Mucosa of rectum (tissue), 2 donors: ENCODE measurements at regions not wholly inside any gene's neighbourhood (a gene's known extent, or its start where the extent isn't known, plus 50 kb on each side); places are given as distances from the start of the nearest gene placed in this dataset.
"Not testable (repeated sequence)": the region's sequence is repeated elsewhere in the genome, so short reads cannot be mapped to it uniquely, and the experiment has no call there.

ENCODE experiments used
- H3K27ac ChIP-seq, 2 donors: one replicate each; pipeline ENCODE4 v1.7.0; 2013; ENCODE audit warnings: inconsistent platforms in 2 of 2, low read depth in 2 of 2, low read length in 2 of 2
- H3K27me3 ChIP-seq, 2 donors: one replicate each; pipeline ENCODE4 v1.7.0; 2013; ENCODE audit warnings: low read length in 2 of 2; ENCODE audit not compliant: control insufficient read depth in 2 of 2, insufficient read depth in 2 of 2
- H3K36me3 ChIP-seq, 2 donors: one replicate each; pipeline ENCODE4 v1.7.0; 2013; ENCODE audit warnings: low read length in 2 of 2; ENCODE audit not compliant: control insufficient read depth in 2 of 2, insufficient read depth in 2 of 2
- H3K4me1 ChIP-seq, 2 donors: one replicate each; pipeline ENCODE4 v1.7.0; 2013; ENCODE audit warnings: low read length in 2 of 2, mild to moderate bottlenecking in 1 of 2; ENCODE audit not compliant: control insufficient read depth in 2 of 2, insufficient read depth in 2 of 2
- H3K4me3 ChIP-seq, 2 donors: one replicate each; pipeline ENCODE4 v1.7.0; 2013; ENCODE audit warnings: low read length in 2 of 2
- H3K9ac ChIP-seq, 2 donors: one replicate each; pipeline ENCODE4 v1.7.0; 2013; ENCODE audit warnings: low read length in 2 of 2, low read depth in 1 of 2, mild to moderate bottlenecking in 1 of 2
- H3K9me3 ChIP-seq, 2 donors: one replicate each; pipeline ENCODE4 v1.7.0; 2013; ENCODE audit warnings: low read length in 2 of 2; ENCODE audit not compliant: control insufficient read depth in 2 of 2
- donor health status: healthy.
- donor health status: Normal muscosa, but diverticular disease.

DNA sequence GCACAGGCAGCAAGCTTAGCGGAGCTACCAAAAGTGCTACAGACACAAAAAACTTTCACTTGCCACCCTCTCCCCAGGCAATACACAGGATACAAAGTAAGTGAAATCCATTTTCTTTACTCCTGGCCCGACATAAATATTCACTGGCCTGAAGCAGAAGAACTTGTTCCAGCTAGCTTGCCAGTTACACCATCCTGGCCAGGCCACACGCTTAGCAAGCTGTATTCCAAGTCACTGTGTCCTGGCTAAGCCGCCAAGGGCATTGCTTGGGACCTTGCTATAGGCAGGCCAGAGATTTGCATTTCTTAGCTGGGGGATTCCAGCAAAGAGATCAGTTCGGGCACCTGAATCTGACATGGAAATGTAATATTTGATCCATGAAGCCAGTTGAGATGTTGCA is 71.0 kb upstream of the SLC1A3 start:
- Histone ChIP-seq H3K4me1 (no peaks in the 10 kb centered on the region), H3K27ac (no peak overlapping the region), H3K9me3 (no peaks in the 10 kb centered on the region), H3K9ac (no peak overlapping the region), H3K4me3 (no peak overlapping the region), H3K36me3 (no peaks in the 10 kb centered on the region), H3K27me3 (no peaks in the 10 kb centered on the region)

DNA sequence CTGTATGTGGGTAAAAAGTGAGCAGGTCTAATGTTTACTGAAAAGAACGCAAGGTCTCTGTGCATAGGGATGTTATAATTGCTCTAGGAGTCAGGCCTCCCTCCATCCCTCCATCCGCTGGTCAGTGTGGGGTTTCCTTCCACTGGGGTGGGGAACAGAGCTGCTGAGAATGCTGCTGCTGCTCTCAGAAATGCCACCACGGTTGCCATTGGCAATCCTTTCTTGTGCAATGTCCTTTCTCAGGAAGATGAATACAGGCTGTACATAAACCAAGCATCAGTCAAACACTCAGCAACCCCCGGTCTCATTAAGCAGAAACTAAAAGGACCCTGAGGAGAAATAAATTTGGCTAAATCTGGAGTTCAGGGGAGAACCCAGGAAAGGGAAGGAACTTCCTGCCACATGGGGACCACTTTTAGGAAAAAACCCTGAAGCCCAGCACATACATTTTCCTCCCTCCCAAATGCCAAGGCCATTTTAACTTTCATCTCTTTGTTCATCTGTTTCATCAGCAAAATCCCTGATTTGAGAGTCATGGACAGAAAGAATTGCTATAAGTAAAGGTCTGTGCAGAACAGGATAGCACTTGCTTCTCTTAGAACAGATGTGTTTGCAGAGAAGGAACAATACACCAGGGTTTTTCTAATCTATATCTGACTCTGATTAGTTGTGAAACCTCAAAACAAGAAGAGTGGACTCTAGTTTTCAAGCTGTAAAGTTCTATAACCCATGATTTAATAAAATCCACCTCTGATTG is 70.4 kb upstream of the SLC1A3 start:
- Histone ChIP-seq H3K27me3 (no peaks in the 10 kb centered on the region), H3K36me3 (no peaks in the 10 kb centered on the region), H3K9me3 (no peaks in the 10 kb centered on the region), H3K9ac (no peak overlapping the region), H3K4me1 (no peaks in the 10 kb centered on the region), H3K27ac (no peak overlapping the region), H3K4me3 (no peak overlapping the region)

DNA sequence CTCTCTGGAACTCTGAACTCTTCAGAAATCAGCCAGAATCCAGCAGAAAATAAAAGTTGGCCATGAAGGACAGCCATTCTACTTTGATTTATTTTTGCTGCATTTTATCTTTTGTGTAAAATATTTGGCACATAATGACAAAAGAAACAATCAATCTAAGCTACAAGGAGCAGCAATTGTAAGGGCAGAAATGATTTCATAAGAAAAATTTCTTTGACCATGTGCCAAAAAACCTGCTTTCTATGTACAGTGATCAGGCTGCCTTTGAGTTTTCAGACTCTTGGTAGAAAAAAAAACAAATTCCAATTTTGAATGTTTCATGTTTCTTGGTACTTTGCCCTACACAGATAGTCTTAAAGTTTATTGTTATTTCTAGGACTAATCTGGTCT is 69.8 kb upstream of the SLC1A3 start:
- H3K36me3 ChIP-seq, result no peaks in the 10 kb centered on the region
- no peaks in the 10 kb centered on the region for H3K9me3 ChIP-seq
- H3K9ac ChIP-seq, result no peak overlapping the region
- H3K4me1 ChIP-seq, result no peaks in the 10 kb centered on the region
- no peak overlapping the region for H3K4me3 ChIP-seq
- no peaks in the 10 kb centered on the region for H3K27me3 ChIP-seq
- H3K27ac ChIP-seq, result no peak overlapping the region

DNA sequence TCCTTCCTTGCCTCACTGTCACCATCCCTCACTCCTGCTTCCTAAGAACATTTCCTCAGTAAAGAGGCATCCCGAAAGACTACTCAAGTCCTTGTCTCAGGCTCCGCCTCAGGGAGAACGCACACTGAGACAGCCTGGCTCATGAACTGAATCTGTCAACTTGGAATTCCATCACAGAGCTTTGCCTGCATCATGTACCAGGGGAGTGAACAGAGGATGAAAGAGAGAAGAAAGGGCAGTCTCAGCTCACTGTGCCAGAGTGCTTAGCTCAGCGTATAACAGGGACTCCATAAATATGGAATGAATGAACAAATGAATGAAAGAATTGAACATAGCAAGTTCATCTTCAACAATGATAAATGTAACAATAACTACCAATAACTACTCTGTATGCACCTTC is 68.7 kb upstream of the SLC1A3 start:
- no peak overlapping the region for H3K4me3 ChIP-seq
- H3K36me3 ChIP-seq, result no peaks in the 10 kb centered on the region
- H3K27ac ChIP-seq, result no peak overlapping the region
- H3K9me3 ChIP-seq, result no peaks in the 10 kb centered on the region
- no peaks in the 10 kb centered on the region for H3K27me3 ChIP-seq
- H3K9ac ChIP-seq, result no peak overlapping the region
- H3K4me1 ChIP-seq, result no peaks in the 10 kb centered on the region

DNA sequence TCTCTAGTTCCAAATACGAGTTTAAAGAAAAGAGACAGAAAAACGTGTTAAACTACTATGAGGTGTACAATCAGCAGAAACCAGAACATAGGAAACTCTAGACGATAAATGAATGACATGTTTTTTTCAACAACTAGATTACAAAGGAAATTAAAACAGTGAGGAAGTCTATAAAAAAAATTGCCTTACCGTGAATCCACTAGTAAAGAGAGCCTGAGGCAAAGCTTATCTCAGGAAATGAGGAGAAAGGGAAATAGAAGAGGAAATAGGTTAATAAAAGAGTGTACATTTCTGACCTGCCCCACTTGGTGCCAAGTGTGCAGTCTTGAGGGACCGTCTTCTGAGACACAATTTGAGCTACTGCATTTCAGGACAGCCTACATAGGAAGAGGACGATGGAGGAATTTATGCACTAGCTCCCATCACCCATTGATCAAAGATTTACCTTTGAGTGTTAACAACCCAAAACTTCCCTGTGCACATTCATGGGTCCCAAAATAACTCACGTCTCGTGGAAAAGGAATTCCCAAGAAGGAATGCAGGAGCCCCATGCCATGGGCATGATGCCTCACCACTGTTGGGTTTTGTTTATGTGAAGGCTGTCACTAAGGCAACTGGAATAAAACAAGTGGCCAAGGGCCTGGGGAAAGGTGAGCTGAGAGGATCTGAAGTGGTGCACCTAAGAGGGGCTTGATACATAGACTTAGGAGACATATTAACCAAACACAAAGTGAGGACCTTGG is 53.6 kb upstream of the SLC1A3 start:
- H3K27me3 ChIP-seq, result no peaks in the 10 kb centered on the region
- H3K4me1 ChIP-seq, result no peaks in the 10 kb centered on the region
- no peaks in the 10 kb centered on the region for H3K36me3 ChIP-seq
- H3K27ac ChIP-seq, result no peak overlapping the region
- H3K9me3 ChIP-seq, result no peaks in the 10 kb centered on the region
- no peak overlapping the region for H3K9ac ChIP-seq
- no peak overlapping the region for H3K4me3 ChIP-seq

DNA sequence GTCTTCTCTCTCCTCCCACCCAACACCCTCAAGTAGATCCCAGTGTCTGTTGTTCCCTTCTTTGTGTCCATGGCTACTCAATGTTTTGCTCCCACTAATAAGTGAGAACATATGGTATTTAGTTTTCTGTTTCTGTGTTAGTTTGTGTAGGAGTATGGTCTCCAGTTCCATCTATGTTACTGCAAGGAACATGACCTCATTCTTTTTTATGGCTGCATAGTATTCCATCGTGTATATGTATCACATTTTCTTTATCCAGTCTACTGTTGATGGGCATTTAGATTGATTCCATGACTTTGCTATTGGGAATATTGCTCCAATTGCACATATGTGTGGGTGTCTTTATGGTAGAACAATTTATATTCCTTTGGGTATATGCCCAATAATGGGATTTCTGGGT is 51.4 kb upstream of the SLC1A3 start:
- H3K4me1 ChIP-seq, H3K27ac ChIP-seq, H3K27me3 ChIP-seq, H3K9me3 ChIP-seq, H3K9ac ChIP-seq, H3K4me3 ChIP-seq, H3K36me3 ChIP-seq: not testable (repeated sequence)
